HUES48 (cell line): ENCODE measurements at regions not wholly inside any gene's neighbourhood (a gene's known extent, or its start where the extent isn't known, plus 50 kb on each side); places are given as distances from the start of the nearest gene placed in this dataset.
"Not testable (repeated sequence)": the region's sequence is repeated elsewhere in the genome, so short reads cannot be mapped to it uniquely, and the experiment has no call there.

Source experiments
- H3K27ac ChIP-seq: one replicate; pipeline ENCODE4 v1.7.0; 2013; ENCODE audit warnings: low read depth, low read length, inconsistent platforms
- H3K27me3 ChIP-seq: 2 replicates; pipeline ENCODE4 v1.6.1; 2013; ENCODE audit warnings: mild to moderate bottlenecking, low read length; ENCODE audit not compliant: control insufficient read depth, insufficient read depth
- H3K36me3 ChIP-seq: 2 replicates; pipeline ENCODE4 v1.6.1; 2013; ENCODE audit warnings: low read length; ENCODE audit not compliant: control insufficient read depth, insufficient read depth
- H3K4me1 ChIP-seq: 2 replicates; pipeline ENCODE4 v1.6.1; 2013; ENCODE audit warnings: mild to moderate bottlenecking, low read length; ENCODE audit not compliant: control insufficient read depth, insufficient read depth
- H3K4me3 ChIP-seq: 2 replicates; pipeline ENCODE4 v1.5.1; 2013; ENCODE audit warnings: mild to moderate bottlenecking, low read depth, low read length
- H3K9ac ChIP-seq: 2 replicates; pipeline ENCODE4 v1.6.1; 2013; ENCODE audit warnings: mild to moderate bottlenecking, low read depth, low read length, moderate library complexity
- H3K9me3 ChIP-seq: 2 replicates; pipeline ENCODE4 v1.6.1; 2013; ENCODE audit warnings: low read length; ENCODE audit not compliant: control insufficient read depth, insufficient read depth

- Histone ChIP-seq H3K27me3 (no peaks in the 10 kb centered on the region), H3K4me1 (peaks cover 27% of the 10 kb centered on the region), H3K9me3 (0 out of 2 replicates have a peak, but pooled peaks cover 4% of the 10 kb centered on the region), H3K27ac (no peak overlapping the region), H3K9ac (no peak overlapping the region), H3K36me3 (no peaks in the 10 kb centered on the region), H3K4me3 (no peak overlapping the region)
Measured at GRCh38 chr5:125064621-125065438, 318.4 kb upstream of the ZNF608 start.

DNA sequence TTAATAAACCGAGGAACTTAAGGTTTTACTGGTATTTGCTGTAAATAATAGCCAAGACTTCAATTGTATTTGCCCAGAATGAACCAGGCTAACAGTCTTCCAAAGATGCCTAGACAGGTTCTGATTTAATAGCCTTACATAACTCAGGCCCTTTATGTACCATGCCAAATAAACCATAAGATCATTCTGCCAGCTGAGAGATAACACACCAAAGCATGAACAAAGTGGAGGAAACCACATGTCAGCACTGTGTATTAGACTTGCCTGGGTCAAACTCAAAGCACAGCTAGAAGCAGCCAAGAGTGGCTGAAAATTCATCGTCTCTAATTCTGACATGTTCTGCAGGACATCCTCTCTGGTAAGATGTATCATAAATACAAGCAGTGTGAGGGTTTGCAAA, 319.3 kb upstream of the ZNF608 start:
- 0 out of 2 replicates have a peak, but pooled peaks cover 5% of the 10 kb centered on the region for H3K9me3 ChIP-seq
- H3K36me3 ChIP-seq: no peaks in the 10 kb centered on the region
- H3K4me1 ChIP-seq: peaks cover 25% of the 10 kb centered on the region
- H3K4me3 ChIP-seq: no peak overlapping the region
- H3K27ac ChIP-seq: no peak overlapping the region
- no peaks in the 10 kb centered on the region for H3K27me3 ChIP-seq
- no peak overlapping the region for H3K9ac ChIP-seq

GRCh38 chr5:125070961-125071360, 324.5 kb upstream of the ZNF608 start:
- Histone ChIP-seq H3K9me3 (peaks cover 25% of the 10 kb centered on the region), H3K27me3 (no peaks in the 10 kb centered on the region), H3K4me3 (no peak overlapping the region), H3K4me1 (no peaks in the 10 kb centered on the region), H3K9ac (no peak overlapping the region), H3K36me3 (no peaks in the 10 kb centered on the region), H3K27ac (no peak overlapping the region)

DNA sequence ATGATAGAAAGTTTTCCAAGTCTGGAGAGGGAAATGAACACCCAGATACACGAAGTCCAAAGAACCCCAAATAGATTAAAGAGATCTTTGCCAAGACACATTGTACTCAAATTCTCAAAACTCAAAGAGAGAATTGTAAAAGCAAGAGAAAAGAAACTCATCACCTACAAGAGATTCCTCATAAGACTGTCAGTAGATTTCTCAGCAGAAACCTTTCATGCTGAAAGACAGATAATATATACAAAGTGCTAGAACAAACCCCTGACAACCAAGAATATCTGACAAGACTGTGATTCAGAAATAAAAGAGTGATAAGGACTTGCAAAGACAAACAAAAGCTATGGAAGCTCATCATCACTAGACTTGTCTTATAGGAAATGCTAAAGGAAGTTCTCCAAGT, 326.7 kb upstream of the ZNF608 start:
- Histone ChIP-seq H3K27me3 (no peaks in the 10 kb centered on the region), H3K4me3 (no peak overlapping the region), H3K9ac (no peak overlapping the region), H3K9me3 (peaks cover 25% of the 10 kb centered on the region), H3K27ac (no peak overlapping the region), H3K4me1 (no peaks in the 10 kb centered on the region), H3K36me3 (no peaks in the 10 kb centered on the region)

DNA sequence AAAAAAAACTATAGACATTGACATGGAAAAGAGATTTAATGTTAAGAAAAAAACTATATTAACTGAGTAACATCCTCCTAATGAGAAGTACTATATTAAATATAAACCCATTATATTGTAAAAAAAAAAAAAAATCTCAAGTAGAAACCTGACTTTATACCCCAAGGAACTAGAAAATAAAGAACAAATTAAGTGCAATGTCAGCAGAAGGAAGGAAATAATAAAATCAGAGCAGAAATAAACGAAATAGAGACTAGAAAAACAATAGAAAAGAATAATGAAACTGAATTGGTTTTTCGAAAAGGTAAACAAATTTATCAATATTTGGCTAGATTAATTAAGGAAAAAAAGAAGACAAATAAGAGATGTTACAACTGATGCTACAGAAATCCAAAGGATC, 329.1 kb upstream of the ZNF608 start:
- Histone ChIP-seq H3K4me1 (no peaks in the 10 kb centered on the region), H3K4me3 (no peak overlapping the region), H3K27ac (no peak overlapping the region), H3K9me3 (peaks cover 23% of the 10 kb centered on the region), H3K27me3 (no peaks in the 10 kb centered on the region), H3K9ac (no peak overlapping the region), H3K36me3 (no peaks in the 10 kb centered on the region; the same call in 1 of the 2 replicates)

- not testable (repeated sequence) for H3K4me3 ChIP-seq, H3K4me1 ChIP-seq, H3K27me3 ChIP-seq, H3K27ac ChIP-seq, H3K36me3 ChIP-seq, H3K9ac ChIP-seq
- H3K9me3 ChIP-seq: peaks cover 11% of the 10 kb centered on the region
Measured at GRCh38 chr5:125079028-125079427, 332.6 kb upstream of the ZNF608 start.

DNA sequence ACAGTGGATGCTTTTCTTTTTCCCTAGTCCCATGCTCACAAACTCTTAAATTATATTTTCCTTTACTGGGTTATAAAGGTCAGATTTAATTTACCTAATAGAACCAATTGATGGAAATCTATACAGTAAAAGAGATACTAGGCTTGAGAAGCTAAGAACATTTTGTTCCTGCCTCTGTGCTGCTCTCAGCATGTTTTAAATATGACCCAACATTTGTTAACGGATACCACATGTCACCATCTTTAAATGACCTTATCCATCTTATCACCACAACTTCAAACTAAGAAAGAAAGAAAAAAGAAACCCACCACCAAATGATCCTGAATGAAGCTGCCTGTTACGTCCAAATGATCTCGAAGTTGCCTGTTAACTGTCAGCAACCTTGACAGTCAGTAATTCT, 334.7 kb upstream of the ZNF608 start:
- Histone ChIP-seq H3K9me3 (peaks cover 3% of the 10 kb centered on the region), H3K9ac (no peak overlapping the region), H3K4me3 (no peak overlapping the region), H3K4me1 (no peaks in the 10 kb centered on the region), H3K36me3 (no peaks in the 10 kb centered on the region; the same call in 1 of the 2 replicates), H3K27me3 (no peaks in the 10 kb centered on the region), H3K27ac (no peak overlapping the region)

GRCh38 chr5:125083981-125084380, 337.5 kb upstream of the ZNF608 start:
- Histone ChIP-seq H3K27me3 (no peaks in the 10 kb centered on the region), H3K4me3 (no peak overlapping the region), H3K9me3 (peaks cover 8% of the 10 kb centered on the region), H3K9ac (no peak overlapping the region), H3K4me1 (no peaks in the 10 kb centered on the region), H3K36me3 (no peaks in the 10 kb centered on the region), H3K27ac (no peak overlapping the region)

- Histone ChIP-seq H3K9ac (no peak overlapping the region), H3K36me3 (no peaks in the 10 kb centered on the region)
Measured at GRCh38 chr5:125085797-125086505, 339.5 kb upstream of the ZNF608 start.

GRCh38 chr5:125088522-125089105, 342.2 kb upstream of the ZNF608 start:
- Histone ChIP-seq H3K27me3 (no peaks in the 10 kb centered on the region), H3K4me3 (no peak overlapping the region), H3K27ac (no peak overlapping the region), H3K9me3 (peaks cover 5% of the 10 kb centered on the region), H3K9ac (no peak overlapping the region), H3K36me3 (no peaks in the 10 kb centered on the region), H3K4me1 (no peaks in the 10 kb centered on the region)

More at GRCh38 chr5:125085797-125086505, 339.5 kb upstream of the ZNF608 start:
- Histone ChIP-seq H3K27me3 (no peaks in the 10 kb centered on the region), H3K4me3 (no peak overlapping the region), H3K27ac (no peak overlapping the region), H3K4me1 (no peaks in the 10 kb centered on the region), H3K9me3 (peaks cover 5% of the 10 kb centered on the region)

GRCh38 chr5:125092138-125092537, 345.7 kb upstream of the ZNF608 start:
- peaks cover 13% of the 10 kb centered on the region; the same call in 1 of the 2 replicates for H3K9me3 ChIP-seq
- not testable (repeated sequence) for H3K4me3 ChIP-seq, H3K36me3 ChIP-seq, H3K4me1 ChIP-seq, H3K9ac ChIP-seq, H3K27me3 ChIP-seq, H3K27ac ChIP-seq
